MCF 10A (cell line): ENCODE measurements at regions not wholly inside any gene's neighbourhood (a gene's known extent, or its start where the extent isn't known, plus 50 kb on each side); places are given as distances from the start of the nearest gene placed in this dataset.

ENCODE experiments used
- BruUV-seq: library from RNA; stranded (reverse); fragments of 400-500 nt; replicated peaks from 2 replicates; lab custom pipeline; 2021; lab: Mats Ljungman, UMichigan
- CTCF ChIA-PET: fragments of 300-600 bp; sonication (Branson Sonifier 250); formaldehyde crosslinking; extraction: SDS; loops from one replicate; lab custom pipeline; 2021; ENCODE audit warnings: antibody characterized with exemption, inconsistent platforms; lab: Yijun Ruan, JAX
- POLR2A ChIA-PET: fragments of 300-600, 350-650 bp; sonication (Branson Sonifier 250); formaldehyde crosslinking; extraction: SDS; loops from one replicate; lab custom pipeline; 2020; ENCODE audit warnings: antibody characterized with exemption, inconsistent platforms; lab: Yijun Ruan, JAX
- DNase-seq: peaks from one replicate; pipeline ENCODE4 v3.0.0-alpha.2; 2018; ENCODE audit not compliant: unreplicated experiment
- H3K27ac Mint-ChIP-seq: one replicate; pipeline ENCODE4 v1.8.0; 2022; ENCODE audit warnings: mild to moderate bottlenecking, low read depth, mixed read lengths; ENCODE audit not compliant: unreplicated experiment
- H3K27me3 Mint-ChIP-seq: one replicate; pipeline ENCODE4 v1.8.0; 2022; ENCODE audit warnings: mixed read lengths; ENCODE audit not compliant: insufficient read depth, unreplicated experiment
- H3K36me3 Mint-ChIP-seq: one replicate; pipeline ENCODE4 v1.8.0; 2022; ENCODE audit warnings: mild to moderate bottlenecking, moderate library complexity, mixed read lengths; ENCODE audit not compliant: insufficient read depth, unreplicated experiment
- H3K4me1 Mint-ChIP-seq: one replicate; pipeline ENCODE4 v1.8.0; 2022; ENCODE audit warnings: mixed read lengths; ENCODE audit not compliant: insufficient read depth, unreplicated experiment
- H3K4me3 Mint-ChIP-seq: one replicate; pipeline ENCODE4 v1.8.0; 2022; ENCODE audit warnings: mild to moderate bottlenecking, moderate library complexity, mixed read lengths; ENCODE audit not compliant: unreplicated experiment
- H3K9me3 Mint-ChIP-seq: one replicate; pipeline ENCODE4 v1.8.0; 2022; ENCODE audit warnings: mixed read lengths; ENCODE audit not compliant: unreplicated experiment
- intact Hi-C: fragments of 100-400 bp; cut with micrococcal nuclease; formaldehyde crosslinking; loops from 2 replicates; pipeline ENCODE4 v1.14.1; 2022
- TF ChIP-seq, protein P1 (sequence below): fragments of 200-600 bp; IDR thresholded peaks from one replicate; pipeline ENCODE4 v1.8.0; 2022; ENCODE audit warnings: antibody characterized with exemption, mild to moderate bottlenecking; ENCODE audit not compliant: unreplicated experiment

DNA sequence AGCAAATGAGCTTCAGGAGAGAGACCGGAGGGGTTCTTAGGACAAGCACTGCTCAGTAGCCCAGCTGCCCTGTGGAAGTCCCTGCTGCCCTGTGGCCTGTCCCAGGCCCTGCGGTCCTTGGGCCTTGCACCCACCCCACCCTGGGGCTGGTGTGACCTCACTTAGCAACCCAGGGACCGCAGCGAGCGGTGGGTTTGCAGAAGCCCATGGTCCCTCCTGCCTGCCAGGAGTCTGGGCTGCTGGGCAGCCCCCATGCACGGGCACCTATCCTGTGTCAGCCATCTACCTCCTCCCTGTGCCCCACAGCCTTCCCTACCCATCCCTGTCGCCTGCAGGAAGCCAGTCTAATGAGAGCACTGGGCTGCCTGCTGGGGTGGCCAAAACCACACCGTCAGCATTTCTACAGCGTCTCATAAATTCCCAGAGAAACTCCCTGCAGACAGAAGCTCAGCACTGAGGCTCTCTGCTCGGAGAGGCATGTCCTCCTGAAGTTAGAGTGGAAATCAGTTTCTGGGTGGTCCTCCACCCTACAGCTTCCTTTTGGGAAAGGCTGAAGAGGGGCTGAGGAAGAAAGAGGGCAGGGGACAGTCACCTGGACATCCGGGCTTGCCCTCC, 231.1 kb upstream of the HS6ST1 start:
- no peak overlapping the region for H3K27ac Mint-ChIP-seq
- TF ChIP-seq, protein P1, sequence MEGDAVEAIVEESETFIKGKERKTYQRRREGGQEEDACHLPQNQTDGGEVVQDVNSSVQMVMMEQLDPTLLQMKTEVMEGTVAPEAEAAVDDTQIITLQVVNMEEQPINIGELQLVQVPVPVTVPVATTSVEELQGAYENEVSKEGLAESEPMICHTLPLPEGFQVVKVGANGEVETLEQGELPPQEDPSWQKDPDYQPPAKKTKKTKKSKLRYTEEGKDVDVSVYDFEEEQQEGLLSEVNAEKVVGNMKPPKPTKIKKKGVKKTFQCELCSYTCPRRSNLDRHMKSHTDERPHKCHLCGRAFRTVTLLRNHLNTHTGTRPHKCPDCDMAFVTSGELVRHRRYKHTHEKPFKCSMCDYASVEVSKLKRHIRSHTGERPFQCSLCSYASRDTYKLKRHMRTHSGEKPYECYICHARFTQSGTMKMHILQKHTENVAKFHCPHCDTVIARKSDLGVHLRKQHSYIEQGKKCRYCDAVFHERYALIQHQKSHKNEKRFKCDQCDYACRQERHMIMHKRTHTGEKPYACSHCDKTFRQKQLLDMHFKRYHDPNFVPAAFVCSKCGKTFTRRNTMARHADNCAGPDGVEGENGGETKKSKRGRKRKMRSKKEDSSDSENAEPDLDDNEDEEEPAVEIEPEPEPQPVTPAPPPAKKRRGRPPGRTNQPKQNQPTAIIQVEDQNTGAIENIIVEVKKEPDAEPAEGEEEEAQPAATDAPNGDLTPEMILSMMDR: no peak
- H3K27me3 Mint-ChIP-seq: no peaks in the 10 kb centered on the region
- intact Hi-C loops: no loop called here
- H3K36me3 Mint-ChIP-seq: no peaks in the 10 kb centered on the region
- ChIA-PET POLR2A (no interaction called here), CTCF (no interaction called here)
- BruUV-seq: no TSS peak
- no peaks in the 10 kb centered on the region for H3K4me1 Mint-ChIP-seq
- H3K9me3 Mint-ChIP-seq: peaks cover 20% of the 10 kb centered on the region
- H3K4me3 Mint-ChIP-seq: no peak overlapping the region
- DNase-seq: no peak

DNA sequence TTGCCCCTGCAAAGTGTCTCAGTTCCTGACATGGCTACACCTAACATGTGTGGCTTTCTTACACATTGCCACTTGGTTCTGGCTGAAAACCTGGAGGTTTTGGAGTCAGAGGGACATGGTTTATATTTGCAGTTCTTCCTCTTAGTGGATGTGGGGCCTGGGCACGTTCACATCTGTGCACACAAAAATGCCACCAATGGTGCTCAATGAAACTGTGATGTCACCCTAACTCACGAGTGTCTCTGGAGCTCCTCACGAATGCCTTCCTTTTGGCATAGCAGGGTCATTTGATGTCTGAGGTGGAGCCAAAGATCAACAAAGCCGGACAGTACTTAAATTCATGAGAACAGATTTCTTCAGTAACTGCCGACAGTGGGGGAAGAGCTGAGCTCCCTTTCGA, 231.7 kb upstream of the HS6ST1 start:
- POLR2A ChIA-PET: no interaction called here
- TF ChIP-seq, protein P1: no peak
- no peak overlapping the region for H3K4me3 Mint-ChIP-seq
- intact Hi-C loops: no loop called here
- no TSS peak for BruUV-seq
- H3K27ac Mint-ChIP-seq: no peak overlapping the region
- no peak for DNase-seq
- no peaks in the 10 kb centered on the region for H3K36me3 Mint-ChIP-seq
- peaks cover 20% of the 10 kb centered on the region for H3K9me3 Mint-ChIP-seq
- CTCF ChIA-PET: interaction anchor here (0.6 kb wide), 2 partner anchors 27 to 635 kb away, joined by 3 to 4 read pairs; no protein-coding TSS in a partner anchor
- no peaks in the 10 kb centered on the region for H3K4me1 Mint-ChIP-seq
- no peaks in the 10 kb centered on the region for H3K27me3 Mint-ChIP-seq

DNA sequence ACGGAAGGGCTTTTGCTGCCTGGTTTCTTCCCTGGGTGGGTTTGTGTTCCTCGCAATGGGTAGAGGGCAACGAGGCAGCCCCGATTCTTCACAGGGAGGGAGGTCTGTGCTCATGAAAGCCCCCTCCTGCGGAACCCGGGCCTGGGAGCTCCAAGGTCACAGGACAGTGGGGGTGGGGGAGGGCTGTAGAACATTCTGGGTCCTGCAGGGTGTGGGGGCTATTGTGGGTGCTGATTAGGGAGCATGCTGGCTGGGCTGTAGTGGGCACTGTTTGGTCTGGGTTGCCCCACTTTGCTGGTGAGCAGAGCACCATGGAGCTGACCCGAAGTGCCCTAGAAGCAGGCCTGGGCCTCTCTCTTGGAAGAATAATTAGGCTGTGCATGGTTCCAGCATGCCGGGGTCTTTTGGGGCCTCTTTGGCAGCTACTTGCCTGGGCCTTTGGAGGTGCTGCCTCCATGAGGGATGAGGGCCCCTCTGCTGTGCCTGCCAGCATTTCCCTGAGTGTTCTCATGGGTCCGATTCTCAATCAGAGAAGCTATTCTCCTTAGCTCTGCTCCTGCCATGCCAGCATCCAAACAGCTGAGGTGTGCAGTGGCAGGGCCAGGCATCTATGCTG, 232.2 kb upstream of the HS6ST1 start:
- Mint-ChIP-seq H3K9me3 (peaks cover 18% of the 10 kb centered on the region), H3K4me1 (no peaks in the 10 kb centered on the region), H3K27ac (no peak overlapping the region), H3K27me3 (no peaks in the 10 kb centered on the region), H3K4me3 (no peak overlapping the region), H3K36me3 (no peaks in the 10 kb centered on the region)
- no peak for DNase-seq
- BruUV-seq: no TSS peak
- TF ChIP-seq, protein P1: no peak
- ChIA-PET CTCF (interaction anchor here (0.6 to 0.7 kb wide), 3 partner anchors 26 to 634 kb away, joined by 3 to 4 read pairs (median 3); no protein-coding TSS in a partner anchor), POLR2A (no interaction called here)
- intact Hi-C loops: no loop called here

DNA sequence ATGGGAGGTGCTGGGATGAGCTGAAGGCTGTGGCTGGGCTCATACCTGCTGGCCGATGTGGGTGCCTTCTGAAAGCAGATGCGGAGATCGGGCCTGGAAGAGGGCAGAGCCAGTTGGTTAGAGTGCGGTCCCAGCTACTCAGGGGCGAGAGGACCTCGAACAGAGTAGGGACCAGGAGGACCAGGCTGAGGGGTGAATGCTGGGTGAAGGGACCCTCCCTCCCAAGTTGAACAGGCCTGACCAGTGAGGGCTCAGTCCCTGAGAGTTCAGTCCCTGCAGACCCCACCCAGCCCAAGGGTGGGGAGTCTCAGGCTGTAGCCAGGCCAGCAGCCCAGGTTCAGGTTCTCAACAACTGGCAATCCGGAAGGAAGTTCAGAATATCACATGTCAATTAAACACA, 232.8 kb upstream of the HS6ST1 start:
- Mint-ChIP-seq H3K27ac (no peak overlapping the region), H3K27me3 (no peaks in the 10 kb centered on the region), H3K4me1 (no peaks in the 10 kb centered on the region), H3K4me3 (no peak overlapping the region), H3K9me3 (peaks cover 13% of the 10 kb centered on the region), H3K36me3 (no peaks in the 10 kb centered on the region)
- TF ChIP-seq, protein P1: no peak
- BruUV-seq: no TSS peak
- no peak for DNase-seq
- CTCF ChIA-PET: interaction anchor here (0.7 kb wide), 1 partner anchor 119 kb away, joined by 3 read pairs; no protein-coding TSS in a partner anchor
- intact Hi-C loops: no loop called here
- POLR2A ChIA-PET: no interaction called here
